H9 (cell line): ENCODE measurements at regions not wholly inside any gene's neighbourhood (a gene's known extent, or its start where the extent isn't known, plus 50 kb on each side); places are given as distances from the start of the nearest gene placed in this dataset.

ENCODE experiments used
- DNase-seq: peaks from one replicate; pipeline ENCODE4 v3.0.0-alpha.2; 2017
- H2AFZ ChIP-seq: one replicate; pipeline ENCODE4 v1.6.1; 2013; ENCODE audit warnings: mild to moderate bottlenecking, low read length, control low read depth, moderate library complexity
- H2AK5ac ChIP-seq: 2 replicates; pipeline ENCODE4 v1.6.1; 2013; ENCODE audit warnings: low read length, control low read depth, mixed read lengths; ENCODE audit not compliant: insufficient read length
- H2BK120ac ChIP-seq: one replicate; pipeline ENCODE4 v1.6.1; 2013; ENCODE audit warnings: low read depth, mild to moderate bottlenecking, low read length, control low read depth, inconsistent platforms; ENCODE audit not compliant: poor library complexity, severe bottlenecking
- H2BK12ac ChIP-seq: 2 replicates; pipeline ENCODE4 v1.6.1; 2013; ENCODE audit warnings: low read length, control low read depth, mixed read lengths, low read depth; ENCODE audit not compliant: insufficient read length
- H2BK15ac ChIP-seq: 2 replicates; pipeline ENCODE4 v1.6.1; 2013; ENCODE audit warnings: low read depth, low read length, control low read depth
- H2BK20ac ChIP-seq: one replicate; pipeline ENCODE4 v1.6.1; 2013; ENCODE audit warnings: low read depth, mild to moderate bottlenecking, low read length, control low read depth, inconsistent platforms; ENCODE audit not compliant: poor library complexity, severe bottlenecking
- H2BK5ac ChIP-seq: 2 replicates; pipeline ENCODE4 v1.6.1; 2013; ENCODE audit warnings: low read length, control low read depth, mixed read lengths; ENCODE audit not compliant: insufficient read length
- H3K14ac ChIP-seq: 2 replicates; pipeline ENCODE4 v1.6.1; 2013; ENCODE audit warnings: low read length, control low read depth; ENCODE audit not compliant: insufficient read depth
- H3K18ac ChIP-seq: 2 replicates; pipeline ENCODE4 v1.6.1; 2013; ENCODE audit warnings: low read depth, mild to moderate bottlenecking, mixed read lengths, low read length, control low read depth; ENCODE audit not compliant: insufficient read length
- H3K23ac ChIP-seq: 2 replicates; pipeline ENCODE4 v1.6.1; 2013; ENCODE audit warnings: low read length, control low read depth, mixed read lengths, low read depth; ENCODE audit not compliant: insufficient read length
- H3K23me2 ChIP-seq: 2 replicates; pipeline ENCODE4 v1.6.1; 2013; ENCODE audit warnings: low read depth, mild to moderate bottlenecking, mixed read lengths, low read length, control low read depth; ENCODE audit not compliant: insufficient read length, poor library complexity, severe bottlenecking
- H3K27ac ChIP-seq: 2 replicates; pipeline ENCODE4 v1.5.1; 2013; ENCODE audit warnings: low read length, control low read depth, mixed read lengths, low read depth; ENCODE audit not compliant: insufficient read length
- H3K27me3 ChIP-seq: 2 replicates; pipeline ENCODE4 v1.6.1; 2013; ENCODE audit warnings: low read length, control low read depth, inconsistent platforms; ENCODE audit not compliant: insufficient read depth
- H3K4ac ChIP-seq: 2 replicates; pipeline ENCODE4 v1.6.1; 2013; ENCODE audit warnings: low read depth, mild to moderate bottlenecking, control low read depth, inconsistent platforms, low read length, moderate library complexity
- H3K4me1 ChIP-seq: 2 replicates; pipeline ENCODE4 v1.6.1; 2013; ENCODE audit warnings: low read length, control low read depth, inconsistent platforms; ENCODE audit not compliant: insufficient read depth
- H3K4me2 ChIP-seq: 2 replicates; pipeline ENCODE4 v1.6.1; 2013; ENCODE audit warnings: low read length, control low read depth, mixed read lengths; ENCODE audit not compliant: insufficient read length, insufficient read depth
- H3K56ac ChIP-seq: 2 replicates; pipeline ENCODE4 v1.6.1; 2013; ENCODE audit warnings: low read depth, mild to moderate bottlenecking, mixed read lengths, low read length, control low read depth; ENCODE audit not compliant: insufficient read length
- H3K79me1 ChIP-seq: 2 replicates; pipeline ENCODE4 v1.6.1; 2013; ENCODE audit warnings: low read depth, mild to moderate bottlenecking, moderate library complexity, low read length, control low read depth, inconsistent platforms; ENCODE audit not compliant: insufficient read depth, poor library complexity, severe bottlenecking
- H3K79me2 ChIP-seq: 2 replicates; pipeline ENCODE4 v1.6.1; 2013; ENCODE audit warnings: low read length, control low read depth, inconsistent platforms; ENCODE audit not compliant: insufficient read depth
- H3K9ac ChIP-seq: 2 replicates; pipeline ENCODE4 v1.6.1; 2013; ENCODE audit warnings: low read length, control low read depth, mixed read lengths; ENCODE audit not compliant: insufficient read length; ENCODE audit errors: extremely low read depth
- H3K9me3 ChIP-seq: one replicate; pipeline ENCODE4 v1.6.1; 2013; ENCODE audit warnings: low read depth, low read length, inconsistent platforms; ENCODE audit not compliant: control insufficient read depth
- H3T11ph ChIP-seq: one replicate; pipeline ENCODE4 v1.6.1; 2013; ENCODE audit warnings: mild to moderate bottlenecking, low read length, control low read depth, inconsistent platforms
- H4K20me1 ChIP-seq: one replicate; pipeline ENCODE4 v1.6.1; 2013; ENCODE audit not compliant: control insufficient read depth, insufficient read length, insufficient read depth
- H4K5ac ChIP-seq: 2 replicates; pipeline ENCODE4 v1.6.1; 2013; ENCODE audit warnings: low read depth, mild to moderate bottlenecking, mixed read lengths, low read length, control low read depth; ENCODE audit not compliant: insufficient read length
- H4K8ac ChIP-seq: replicated peaks from 2 replicates; pipeline ENCODE4 v1.6.1; 2013; ENCODE audit warnings: low read length, control low read depth, mixed read lengths, low read depth; ENCODE audit not compliant: insufficient read length
- H4K91ac ChIP-seq: 2 replicates; pipeline ENCODE4 v1.6.1; 2013; ENCODE audit warnings: low read depth, mild to moderate bottlenecking, moderate library complexity, mixed read lengths, low read length, control low read depth; ENCODE audit not compliant: insufficient read length
- H3K27ac Mint-ChIP-seq, 3 experiments: 2 replicates in 2 of 3; 3 replicates in 1 of 3; pipeline ENCODE4 v1.8.0; 2020 to 2021; ENCODE audit warnings: mixed read lengths in 3 of 3, mild to moderate bottlenecking in 1 of 3, moderate library complexity in 1 of 3
- H3K27me3 Mint-ChIP-seq: 2 replicates; pipeline ENCODE4 v1.8.0; 2021; ENCODE audit warnings: low read depth, mild to moderate bottlenecking, moderate library complexity, mixed read lengths
- H3K36me3 Mint-ChIP-seq, 3 experiments: 2 replicates in 2 of 3; 3 replicates in 1 of 3; pipeline ENCODE4 v1.8.0; 2020 to 2021; ENCODE audit warnings: low read depth in 3 of 3, mixed read lengths in 3 of 3; ENCODE audit not compliant: insufficient read depth in 1 of 3
- H3K4me1 Mint-ChIP-seq, 2 experiments: 2 replicates each; pipeline ENCODE4 v1.8.0; 2020; ENCODE audit warnings: mixed read lengths in 2 of 2
- H3K4me3 Mint-ChIP-seq, 2 experiments: 2 replicates in 1 of 2; 3 replicates in 1 of 2; pipeline ENCODE4 v1.8.0; 2020 to 2021; ENCODE audit warnings: mild to moderate bottlenecking in 2 of 2, mixed read lengths in 2 of 2, moderate library complexity in 1 of 2
- H3K9me3 Mint-ChIP-seq, 2 experiments: 2 replicates in 1 of 2; 3 replicates in 1 of 2; pipeline ENCODE4 v1.8.0; 2020; ENCODE audit warnings: mild to moderate bottlenecking in 2 of 2, mixed read lengths in 2 of 2, moderate library complexity in 1 of 2
- CTCF ChIP-seq: fragments of 200-600 bp; sonication (generic); conservative IDR thresholded peaks from 3 replicates; pipeline ENCODE4 v1.8.0; 2021; ENCODE audit warnings: antibody characterized with exemption, mild to moderate bottlenecking
- WGBS: extraction: QIAGEN DNeasy Blood & Tissue Kit; methylation state at CpG from one replicate; pipeline ENCODE4 v1.1.7; 2013; ENCODE audit warnings: missing lambda C conversion rate, low lambda C conversion rate, mixed read lengths; ENCODE audit not compliant: insufficient read length; ENCODE audit errors: extremely low coverage; 5-methylcytosine and 5-hydroxymethylcytosine counted together

- Histone ChIP-seq H3K23ac (no peak overlapping the region), H3K79me2 (no peaks in the 10 kb centered on the region), H2BK12ac (no peak overlapping the region), H3K4ac (no peak overlapping the region), H2AK5ac (no peak overlapping the region), H2BK20ac (no peak overlapping the region), H3K4me2 (no peak overlapping the region), H3K56ac (no peak overlapping the region), H3K14ac (no peak overlapping the region), H2BK15ac (no peak overlapping the region), H3K4me1 (peaks cover 3% of the 10 kb centered on the region; the same call in 1 of the 2 replicates), H4K20me1 (no peaks in the 10 kb centered on the region), H2BK120ac (no peak overlapping the region), H3K18ac (no peak overlapping the region), H3K27ac (no peak overlapping the region), H3K9me3 (no peaks in the 10 kb centered on the region), H4K91ac (no peak overlapping the region), H3K79me1 (no peaks in the 10 kb centered on the region), H4K8ac (no peak overlapping the region), H2AFZ (no peak overlapping the region), H3K27me3 (no peaks in the 10 kb centered on the region), H3T11ph (no peak overlapping the region), H4K5ac (no peak overlapping the region), H3K9ac (no peak overlapping the region), H2BK5ac (no peak overlapping the region), H3K23me2 (no peaks in the 10 kb centered on the region)
- Mint-ChIP-seq H3K4me1 (0 out of 4 replicates have a peak, but pooled peaks cover 0 to 2% of the 10 kb centered on the region in 2 experiments), H3K9me3 (peaks cover 9 to 12% of the 10 kb centered on the region in 2 experiments; a peak in 4 of 5 replicates), H3K27me3 (no peaks in the 10 kb centered on the region), H3K36me3 (peaks cover 3 to 16% (median 8%) of the 10 kb centered on the region in 3 experiments; a peak in 5 of 7 replicates), H3K4me3 (no peak overlapping the region), H3K27ac (no peak overlapping the region)
- no CpG with 5 or more reads among the region's 7 CpGs for WGBS
- no peak for DNase-seq
- TF ChIP-seq CTCF, result no peak
These were observed 356.9 kb downstream of the FGFR2 start for GRCh38 chr10:121241337-121241736.
